HG03135 (cell line): ENCODE measurements at regions not wholly inside any gene's neighbourhood (a gene's known extent, or its start where the extent isn't known, plus 50 kb on each side); places are given as distances from the start of the nearest gene placed in this dataset.

ENCODE experiments used
- ATAC-seq: cut with Tn5 transposase; IDR thresholded peaks from one replicate; pipeline ENCODE4 v1.9.1; 2021; ENCODE audit warnings: mild to moderate bottlenecking, moderate library complexity; ENCODE audit not compliant: unreplicated experiment

DNA sequence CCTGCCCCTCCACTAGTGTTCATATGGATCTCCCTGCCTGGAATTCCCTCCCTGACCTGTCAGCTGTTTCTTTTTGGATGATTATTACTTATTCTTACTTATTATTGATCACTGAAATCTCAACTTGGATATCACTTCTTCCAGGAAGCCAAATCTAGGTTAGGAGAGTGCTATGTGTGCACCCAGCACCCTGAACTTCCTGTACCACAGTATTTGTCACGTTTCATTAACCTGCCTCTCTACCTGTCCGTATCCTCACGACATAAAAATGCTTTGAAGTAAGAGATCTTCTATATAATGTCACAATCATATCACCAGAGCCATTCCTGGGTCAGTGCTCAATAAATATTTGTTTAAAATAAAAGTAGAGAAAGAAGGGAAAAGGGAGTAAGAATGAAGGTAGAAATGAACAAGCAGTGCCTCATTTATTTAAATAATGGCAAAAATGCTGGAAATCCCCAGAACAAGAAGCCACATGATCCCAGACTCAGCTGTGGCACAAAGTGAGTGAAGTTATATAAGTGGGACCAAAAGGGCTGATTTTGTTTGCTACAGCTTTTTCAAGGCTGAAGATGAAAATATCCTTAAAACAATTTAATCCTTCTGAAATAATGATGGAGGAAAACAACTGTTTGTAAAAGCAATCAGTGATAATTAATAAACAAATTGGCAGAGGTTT is 88.0 kb upstream of the MANEA start:
- ATAC-seq = no peak

DNA sequence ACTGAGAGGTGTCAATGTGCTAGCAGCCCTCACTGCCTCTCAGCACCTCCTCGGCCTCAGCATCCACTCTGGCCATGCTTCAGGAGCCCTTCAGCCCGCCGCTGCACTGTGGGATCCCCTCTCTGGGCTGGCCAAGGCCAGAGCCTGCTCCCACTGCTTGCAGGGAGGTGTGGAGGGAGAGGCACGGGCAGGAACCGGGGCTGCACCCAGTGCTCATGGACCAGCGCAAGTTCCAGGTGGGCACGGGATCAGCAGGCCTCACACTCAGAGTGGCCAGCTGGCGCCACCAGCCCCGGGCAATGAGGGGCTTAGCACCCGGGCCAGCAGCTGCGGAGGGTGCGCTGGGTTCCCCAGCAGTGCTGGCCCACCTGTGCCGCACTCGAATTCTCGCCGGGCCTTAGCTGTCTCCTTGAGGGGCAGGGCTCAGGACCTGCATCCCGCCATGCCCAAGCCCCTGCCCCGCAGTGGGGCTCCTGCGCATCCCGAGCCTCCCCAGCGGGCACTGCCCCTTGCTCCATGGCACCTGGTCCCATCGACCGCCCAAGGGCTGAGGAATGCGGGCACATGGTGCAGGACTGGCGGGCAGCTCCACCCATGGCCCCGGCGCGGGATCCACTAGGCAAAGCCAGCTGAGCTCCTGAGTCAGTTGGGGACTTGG is 80.4 kb upstream of the MANEA start:
- ATAC-seq = no peak

DNA sequence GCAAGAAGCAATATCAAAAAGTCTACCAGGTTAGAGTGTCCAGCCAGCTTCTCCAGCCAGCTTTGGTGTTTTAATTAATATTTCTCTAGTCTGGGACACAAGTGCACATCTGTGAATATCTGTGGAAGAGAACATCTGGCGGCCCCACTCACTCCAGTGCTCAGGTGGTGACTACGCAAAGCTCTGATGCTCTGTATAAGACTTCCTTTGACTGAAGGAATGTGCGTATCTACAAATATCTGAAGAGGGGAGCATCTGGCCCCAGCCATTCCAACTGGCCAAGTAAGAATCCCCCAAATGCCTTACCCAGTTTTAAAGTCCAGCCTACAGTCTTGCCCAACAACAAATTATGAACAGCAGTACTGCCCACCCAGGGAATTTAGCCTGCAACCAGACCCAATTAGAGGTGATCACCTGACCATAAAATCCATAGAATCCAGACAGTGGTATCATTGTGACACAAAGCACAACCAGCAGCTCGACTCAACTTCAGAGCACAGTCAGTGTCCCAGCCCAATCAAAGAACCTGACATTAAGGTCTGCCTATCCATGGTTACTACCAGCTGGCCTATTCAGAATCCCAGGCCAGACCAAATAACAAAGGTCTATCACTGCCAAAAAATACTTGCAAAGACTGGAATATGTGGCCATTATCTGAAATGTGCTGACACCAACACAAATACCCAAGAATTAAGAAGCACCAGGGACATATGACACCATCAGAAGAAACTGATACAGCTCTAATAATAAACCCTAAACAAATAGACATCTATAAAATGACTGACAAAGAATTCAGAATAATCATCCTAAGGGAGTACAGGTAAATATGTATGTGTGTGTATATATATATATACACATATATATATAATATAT is 76.1 kb upstream of the MANEA start:
- no peak for ATAC-seq

DNA sequence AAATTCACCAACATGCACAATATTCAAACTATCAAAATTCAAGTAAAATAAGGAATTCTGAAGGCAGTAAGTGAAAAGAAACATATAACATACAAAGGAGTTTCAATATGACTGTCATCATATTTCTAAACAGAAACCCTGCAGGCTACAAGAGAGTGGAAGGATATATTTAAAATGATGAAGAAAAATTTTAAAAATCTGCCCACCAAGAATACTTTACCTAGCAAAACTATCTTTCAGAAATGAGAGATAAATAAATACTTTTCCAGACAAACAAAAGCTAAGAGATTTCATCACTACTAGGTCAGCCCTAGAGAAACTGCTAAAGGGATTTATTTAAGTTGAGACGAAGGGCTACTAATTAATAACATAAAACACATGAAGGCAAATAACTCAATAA is 73.8 kb upstream of the MANEA start:
- no peak for ATAC-seq

DNA sequence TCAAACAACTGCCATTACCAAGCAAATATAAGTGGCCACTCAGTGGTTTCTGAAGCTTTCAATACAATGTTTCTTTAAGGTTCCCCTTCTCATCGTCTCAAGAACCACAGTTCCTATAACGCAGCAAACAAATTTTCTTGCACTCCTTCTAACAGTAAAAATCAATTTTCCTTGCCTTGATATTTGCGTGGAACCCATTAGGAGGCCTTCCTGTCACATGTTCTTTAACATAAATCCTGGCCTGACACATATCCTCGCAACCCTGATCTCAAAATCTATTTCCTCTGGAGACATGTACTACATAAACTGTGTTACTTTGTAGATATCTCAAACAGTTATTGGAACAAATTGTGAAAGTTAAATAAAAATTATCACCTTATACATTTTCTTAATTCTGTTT is 65.9 kb upstream of the MANEA start:
- ATAC-seq = no peak

DNA sequence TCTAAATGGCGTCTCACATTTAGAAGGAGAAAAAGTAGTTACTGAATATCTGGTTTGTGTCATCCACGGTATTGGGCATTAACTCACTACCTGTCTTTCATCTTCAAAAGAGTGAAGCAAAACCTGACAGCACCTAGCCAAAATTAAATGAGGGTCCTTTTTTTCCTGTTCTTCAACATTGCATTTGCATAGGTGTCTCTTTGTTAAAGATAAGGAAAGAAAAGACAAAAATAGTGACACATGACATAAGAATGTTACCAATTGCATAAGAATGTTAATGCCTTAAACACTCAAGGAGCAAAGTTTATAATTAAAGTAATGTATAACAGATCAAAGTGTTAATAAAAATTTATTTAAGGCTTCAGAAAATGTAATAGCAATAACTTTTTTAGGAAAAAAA is 61.4 kb upstream of the MANEA start:
- ATAC-seq = no peak

DNA sequence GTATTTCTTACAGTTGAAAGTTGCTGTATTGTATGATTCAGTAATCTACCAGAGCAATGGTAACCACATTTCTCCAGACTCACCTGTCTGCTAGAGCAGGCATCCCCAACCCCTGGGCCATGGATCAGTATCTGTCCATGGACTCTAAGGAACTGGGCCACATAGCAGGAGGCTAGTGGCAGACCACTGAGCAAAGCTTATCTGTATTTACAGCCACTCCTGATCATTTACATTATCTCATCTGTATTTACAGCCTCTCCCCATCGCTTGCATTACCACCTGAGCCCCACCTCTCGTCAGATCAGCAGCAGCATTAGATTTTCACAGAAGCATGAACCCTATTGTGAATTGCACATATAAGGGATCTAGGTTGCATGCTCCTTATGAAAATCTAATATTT is 60.3 kb upstream of the MANEA start:
- no peak for ATAC-seq

DNA sequence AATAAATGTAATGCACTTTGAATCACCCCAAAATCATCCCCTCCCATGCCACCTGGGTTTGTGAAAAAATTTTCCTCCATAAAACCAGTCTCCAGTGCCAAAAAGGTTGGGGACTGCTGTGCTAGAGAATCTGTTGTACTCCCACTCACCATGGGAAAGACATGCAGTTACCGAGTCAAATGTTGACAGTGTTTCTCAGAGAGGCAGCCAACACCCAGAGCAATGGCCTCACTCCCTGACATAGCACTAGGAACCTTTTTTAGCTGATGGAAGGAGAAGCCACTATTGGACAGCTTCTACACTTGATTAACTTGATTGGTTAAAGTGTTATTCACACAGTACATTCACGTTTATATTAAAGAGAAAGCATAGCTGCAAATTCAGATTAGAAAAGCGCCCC is 59.8 kb upstream of the MANEA start:
- ATAC-seq = no peak

DNA sequence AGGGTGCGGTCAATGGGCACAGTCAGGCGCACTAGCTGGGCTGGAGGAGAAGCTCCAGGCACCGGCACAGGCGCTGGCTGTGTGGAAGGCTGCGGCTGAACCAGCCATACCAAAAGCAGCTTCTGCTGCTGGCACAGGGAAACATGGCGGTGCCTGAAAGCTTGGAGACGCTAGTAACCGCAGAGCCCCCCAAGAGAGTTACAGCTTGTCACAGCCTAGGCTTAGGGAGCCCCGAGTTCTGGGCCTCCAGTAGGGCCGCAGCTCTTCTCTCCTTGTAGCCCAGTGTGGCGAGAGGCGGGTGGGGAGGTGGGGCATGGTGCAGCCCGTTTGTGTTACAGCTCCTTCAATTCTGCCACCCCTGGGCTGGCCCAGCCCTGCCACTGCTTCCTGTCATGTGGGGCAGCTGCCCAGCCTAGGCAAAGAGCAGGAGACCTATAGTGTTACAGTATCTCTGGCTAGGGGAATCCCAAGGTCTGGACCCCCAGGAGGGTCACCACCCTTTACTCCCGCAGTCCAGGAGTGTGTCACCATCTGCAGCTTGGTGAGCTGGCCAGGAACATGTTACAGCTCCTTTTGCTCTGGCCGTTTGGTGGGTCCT is 58.6 kb upstream of the MANEA start:
- no peak for ATAC-seq

DNA sequence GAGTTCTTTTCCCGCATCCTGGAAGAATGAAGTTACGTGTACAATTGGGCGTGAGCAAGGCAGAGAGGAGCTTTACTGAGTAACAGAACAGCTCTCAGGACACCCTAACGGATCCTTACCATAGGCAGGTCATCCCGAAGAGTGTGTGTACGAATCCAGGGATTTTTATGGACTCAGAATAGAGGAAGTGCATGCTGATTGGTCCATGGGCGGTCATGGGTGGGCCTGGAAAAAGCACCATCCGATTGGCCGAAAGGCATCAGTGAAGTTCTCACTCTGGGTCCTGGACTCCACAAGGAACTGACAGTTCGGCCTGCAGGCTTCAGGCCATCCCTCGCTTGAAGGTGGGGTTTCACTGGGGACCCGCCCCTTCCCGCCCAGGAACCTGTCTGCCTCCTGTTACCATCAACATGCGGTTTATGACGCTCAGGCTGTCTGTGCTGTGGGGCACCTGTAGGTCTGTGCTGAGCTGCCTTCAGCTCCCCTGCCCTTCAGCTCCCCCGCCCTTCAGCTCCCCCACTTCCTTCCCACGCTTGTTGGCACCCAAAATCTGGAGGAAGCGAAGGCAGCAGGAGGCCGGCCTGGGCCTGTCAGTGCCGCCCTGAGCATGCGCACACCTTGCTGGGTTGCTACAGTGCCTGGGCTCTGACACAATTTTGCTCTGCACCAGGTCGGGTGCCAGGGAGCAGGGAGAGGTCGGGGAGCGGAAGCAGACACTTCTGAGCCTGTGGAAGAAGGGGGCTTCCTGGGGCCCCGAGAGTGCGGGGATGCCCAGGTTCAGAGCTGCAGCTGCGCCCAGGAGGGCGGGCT is 57.9 kb upstream of the MANEA start:
- no peak for ATAC-seq

DNA sequence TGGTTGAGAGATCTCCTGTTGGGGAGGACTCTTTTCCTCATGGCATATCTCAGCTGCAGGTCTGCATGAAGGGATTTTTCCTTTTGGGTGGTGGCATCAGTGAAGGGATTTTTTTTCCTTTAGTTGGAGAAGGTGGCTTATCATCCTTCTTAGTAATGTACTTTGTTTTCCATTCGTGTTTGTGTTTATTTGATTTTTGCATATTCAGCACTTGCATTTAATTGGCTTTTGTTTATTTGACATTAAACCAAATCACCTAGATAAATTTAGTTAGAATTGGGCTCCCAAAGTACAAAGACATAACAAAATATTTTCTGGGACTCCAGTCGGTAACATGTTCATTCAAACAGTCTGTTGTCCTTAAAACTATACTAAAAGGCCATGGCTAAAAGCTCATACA is 56.2 kb upstream of the MANEA start:
- ATAC-seq = no peak
